Liver (tissue), 8 donors: ENCODE measurements at regions not wholly inside any gene's neighbourhood (a gene's known extent, or its start where the extent isn't known, plus 50 kb on each side); places are given as distances from the start of the nearest gene placed in this dataset.

Source experiments
- DNase-seq: peaks from one replicate; pipeline ENCODE4 v3.0.0-alpha.2; 2017; ENCODE audit warnings: low spot score
- H3K27ac ChIP-seq, 2 donors: one replicate each; pipeline ENCODE4 v1.7.0; 2013; ENCODE audit warnings: inconsistent platforms in 2 of 2, low read length in 2 of 2, control low read depth in 1 of 2, low read depth in 1 of 2, mild to moderate bottlenecking in 1 of 2
- H3K27me3 ChIP-seq, 4 donors: one replicate each; pipeline versions ENCODE4 v1.6.1 to v1.7.0; 2013; ENCODE audit warnings: low read length in 3 of 4, inconsistent platforms in 1 of 4, mild to moderate bottlenecking in 1 of 4, moderate library complexity in 1 of 4; ENCODE audit not compliant: control insufficient read depth in 4 of 4, insufficient read depth in 4 of 4
- H3K36me3 ChIP-seq, 4 donors: one replicate each; pipeline versions ENCODE4 v1.6.1 to v1.7.0; 2013; ENCODE audit warnings: low read length in 3 of 4, mild to moderate bottlenecking in 3 of 4, low read depth in 1 of 4, moderate library complexity in 1 of 4; ENCODE audit not compliant: control insufficient read depth in 4 of 4, insufficient read depth in 3 of 4
- H3K4me1 ChIP-seq, 4 donors: one replicate each; pipeline versions ENCODE4 v1.6.1 to v1.7.0; 2013; ENCODE audit warnings: low read length in 3 of 4, mild to moderate bottlenecking in 3 of 4, moderate library complexity in 1 of 4; ENCODE audit not compliant: control insufficient read depth in 4 of 4, insufficient read depth in 4 of 4
- H3K4me3 ChIP-seq, 3 donors: one replicate each; pipeline versions ENCODE4 v1.6.1 to v1.7.0; 2013; ENCODE audit warnings: low read length in 3 of 3, control low read depth in 1 of 3, low read depth in 1 of 3, mild to moderate bottlenecking in 1 of 3
- H3K9ac ChIP-seq, 2 donors: one replicate each; pipeline ENCODE4 v1.7.0; 2013; ENCODE audit warnings: low read length in 2 of 2, mild to moderate bottlenecking in 2 of 2, moderate library complexity in 2 of 2, control low read depth in 1 of 2, low read depth in 1 of 2
- H3K9me3 ChIP-seq, 4 donors: one replicate each; pipeline versions ENCODE4 v1.6.1 to v1.7.0; 2013; ENCODE audit warnings: low read length in 3 of 4; ENCODE audit not compliant: control insufficient read depth in 4 of 4
- EGR1 ChIP-seq, 2 donors: IDR thresholded peaks; 2 replicates each; pipeline ENCODE4 v1.6.1; 2016 to 2018; ENCODE audit warnings: antibody characterized with exemption in 2 of 2, low read depth in 2 of 2
- FOXA1 ChIP-seq: IDR thresholded peaks from 2 replicates; pipeline ENCODE4 v1.6.1; 2016; ENCODE audit warnings: antibody characterized with exemption
- HNF4A ChIP-seq, 2 donors: conservative IDR thresholded peaks; 2 replicates each; pipeline ENCODE4 v1.6.1; 2016; ENCODE audit warnings: antibody characterized with exemption in 2 of 2, mild to moderate bottlenecking in 2 of 2
- HNF4G ChIP-seq: IDR thresholded peaks from 2 replicates; pipeline ENCODE4 v1.6.1; 2016; ENCODE audit warnings: antibody characterized with exemption
- JUND ChIP-seq, 2 donors: IDR thresholded peaks; 2 replicates each; pipeline ENCODE4 v1.6.1; 2016; ENCODE audit warnings: antibody characterized with exemption in 2 of 2
- NR2F2 ChIP-seq: IDR thresholded peaks from 2 replicates; pipeline ENCODE4 v1.6.1; 2016; ENCODE audit warnings: antibody characterized with exemption
- RAD21 ChIP-seq, 2 donors: IDR thresholded peaks; 2 replicates each; pipeline ENCODE4 v1.6.1; 2016; ENCODE audit warnings: antibody characterized with exemption in 2 of 2, mild to moderate bottlenecking in 2 of 2
- RXRA ChIP-seq, 2 donors: IDR thresholded peaks; 2 replicates each; pipeline ENCODE4 v1.6.1; 2017 to 2018; ENCODE audit warnings: antibody characterized with exemption in 2 of 2, mild to moderate bottlenecking in 1 of 2
- SP1 ChIP-seq: IDR thresholded peaks from 2 replicates; pipeline ENCODE4 v1.6.1; 2018; ENCODE audit warnings: antibody characterized with exemption, mild to moderate bottlenecking
- YY1 ChIP-seq: IDR thresholded peaks from 2 replicates; pipeline ENCODE4 v1.6.1; 2016; ENCODE audit warnings: antibody characterized with exemption, mild to moderate bottlenecking
- WGBS: extraction: QIAGEN DNeasy Blood & Tissue Kit; methylation state at CpG from one replicate; pipeline ENCODE4 v1.1.7; 2013; 5-methylcytosine and 5-hydroxymethylcytosine counted together
- TF ChIP-seq, protein P1 (sequence below): IDR thresholded peaks from 2 replicates; pipeline ENCODE4 v1.6.1; 2016; ENCODE audit warnings: antibody characterized with exemption
- TF ChIP-seq, protein P2 (sequence below): fragments of 150-350 bp; IDR thresholded peaks from 2 replicates; pipeline ENCODE4 v1.5.1; 2017; ENCODE audit warnings: improper control_type of control experiment, low read depth, low read length; ENCODE audit not compliant: missing input control
- TF ChIP-seq, protein P3 (sequence below): IDR thresholded peaks from 2 replicates; pipeline ENCODE4 v1.6.1; 2016; ENCODE audit warnings: antibody characterized with exemption
- TF ChIP-seq, protein P4 (sequence below): IDR thresholded peaks from 2 replicates; pipeline ENCODE4 v1.6.1; 2016; ENCODE audit warnings: antibody characterized with exemption
- TF ChIP-seq, protein P5 (sequence below): IDR thresholded peaks from 2 replicates; pipeline ENCODE4 v1.6.1; 2016; ENCODE audit warnings: antibody characterized with exemption, mild to moderate bottlenecking
- donor health status: healthy.
- donor health status: healthy.
- donor health status: healthy.
- donor health status: healthy.
- donor health status: healthy.

DNA sequence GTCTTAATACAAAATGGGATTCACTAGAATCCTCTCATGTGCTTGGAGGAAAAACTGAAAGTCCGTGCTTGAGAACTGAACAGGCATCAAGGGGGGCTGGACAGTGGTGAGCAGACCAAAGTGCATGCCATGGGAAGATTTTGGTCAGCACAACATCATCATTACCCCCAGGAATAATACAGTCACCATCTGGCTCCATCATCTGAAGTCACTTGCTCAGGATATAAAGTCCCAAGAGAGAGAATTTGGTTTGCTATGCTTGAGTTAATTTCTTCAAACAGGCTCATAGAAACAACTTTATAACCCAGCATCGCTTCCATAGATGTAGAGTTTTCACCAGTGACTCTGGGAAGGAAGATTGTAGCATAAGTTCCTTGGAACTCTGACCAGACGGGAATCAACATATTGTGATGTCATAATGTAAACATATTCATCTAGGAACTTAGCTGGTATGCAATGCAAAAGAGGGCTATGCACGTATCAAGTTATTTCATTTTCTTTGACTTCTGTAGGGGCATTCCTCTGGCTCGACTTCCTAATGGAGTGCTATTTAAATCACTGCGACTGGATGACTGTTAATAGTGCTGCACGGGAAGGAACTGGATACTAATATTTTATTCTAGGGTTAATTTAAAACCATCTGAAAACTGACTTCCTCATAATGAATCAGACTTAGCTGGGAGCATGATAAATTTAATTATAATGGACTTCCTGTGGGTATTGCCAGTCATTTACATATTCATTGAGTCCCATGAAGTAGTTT lies 145.2 kb downstream of the MTRR start (continued):
- TF ChIP-seq, protein P1, sequence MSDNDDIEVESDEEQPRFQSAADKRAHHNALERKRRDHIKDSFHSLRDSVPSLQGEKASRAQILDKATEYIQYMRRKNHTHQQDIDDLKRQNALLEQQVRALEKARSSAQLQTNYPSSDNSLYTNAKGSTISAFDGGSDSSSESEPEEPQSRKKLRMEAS: no peak
- TF ChIP-seq NR2F2: no peak
- TF ChIP-seq YY1: no peak
- TF ChIP-seq RXRA (IDR thresholded peaks at IDR 0.05): no peak
- no peak for TF ChIP-seq HNF4A (conservative IDR thresholded peaks at IDR 0.05)
- TF ChIP-seq, protein P2, sequence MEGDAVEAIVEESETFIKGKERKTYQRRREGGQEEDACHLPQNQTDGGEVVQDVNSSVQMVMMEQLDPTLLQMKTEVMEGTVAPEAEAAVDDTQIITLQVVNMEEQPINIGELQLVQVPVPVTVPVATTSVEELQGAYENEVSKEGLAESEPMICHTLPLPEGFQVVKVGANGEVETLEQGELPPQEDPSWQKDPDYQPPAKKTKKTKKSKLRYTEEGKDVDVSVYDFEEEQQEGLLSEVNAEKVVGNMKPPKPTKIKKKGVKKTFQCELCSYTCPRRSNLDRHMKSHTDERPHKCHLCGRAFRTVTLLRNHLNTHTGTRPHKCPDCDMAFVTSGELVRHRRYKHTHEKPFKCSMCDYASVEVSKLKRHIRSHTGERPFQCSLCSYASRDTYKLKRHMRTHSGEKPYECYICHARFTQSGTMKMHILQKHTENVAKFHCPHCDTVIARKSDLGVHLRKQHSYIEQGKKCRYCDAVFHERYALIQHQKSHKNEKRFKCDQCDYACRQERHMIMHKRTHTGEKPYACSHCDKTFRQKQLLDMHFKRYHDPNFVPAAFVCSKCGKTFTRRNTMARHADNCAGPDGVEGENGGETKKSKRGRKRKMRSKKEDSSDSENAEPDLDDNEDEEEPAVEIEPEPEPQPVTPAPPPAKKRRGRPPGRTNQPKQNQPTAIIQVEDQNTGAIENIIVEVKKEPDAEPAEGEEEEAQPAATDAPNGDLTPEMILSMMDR: no peak
- no peak for TF ChIP-seq HNF4G

DNA sequence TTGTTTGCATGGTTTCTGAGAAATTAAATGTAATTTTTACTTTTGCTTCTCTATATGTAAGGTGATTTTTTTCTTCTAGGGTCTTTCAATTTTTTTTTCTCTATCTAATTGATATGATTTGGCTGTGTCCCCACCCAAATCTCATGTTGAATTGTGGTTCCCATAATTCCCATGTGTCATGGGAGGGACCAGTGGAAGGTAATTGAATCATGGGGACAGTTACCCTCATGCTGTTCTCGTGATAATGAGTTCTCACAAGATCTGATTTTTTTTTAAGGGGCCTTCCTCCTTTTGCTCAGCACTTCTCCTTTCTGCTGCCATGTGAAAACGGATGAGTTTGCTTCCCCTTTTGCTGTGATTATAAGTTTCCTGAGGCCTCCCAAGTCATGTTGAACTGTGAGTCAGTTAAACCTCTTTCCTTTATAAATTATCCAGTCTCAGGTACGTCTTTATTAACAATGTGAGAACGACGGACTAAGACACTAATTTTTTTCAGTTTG lies 150.8 kb downstream of the MTRR start:
- Histone ChIP-seq H3K27ac (no peak overlapping the region), H3K36me3 (no peaks in the 10 kb centered on the region), H3K4me3 (no peak overlapping the region), H3K9ac (no peak overlapping the region), H3K9me3 (no peaks in the 10 kb centered on the region), H3K27me3 (no peaks in the 10 kb centered on the region), H3K4me1 (no peaks in the 10 kb centered on the region)
- 60% methylated on average over 5 of the region's 5 CpGs for WGBS
- TF ChIP-seq RAD21 (IDR thresholded peaks at IDR 0.05): no peak
- TF ChIP-seq, protein P2: no peak
- TF ChIP-seq JUND (IDR thresholded peaks at IDR 0.05): no peak
- no peak for TF ChIP-seq NR2F2
- TF ChIP-seq SP1: no peak
- TF ChIP-seq, protein P3, sequence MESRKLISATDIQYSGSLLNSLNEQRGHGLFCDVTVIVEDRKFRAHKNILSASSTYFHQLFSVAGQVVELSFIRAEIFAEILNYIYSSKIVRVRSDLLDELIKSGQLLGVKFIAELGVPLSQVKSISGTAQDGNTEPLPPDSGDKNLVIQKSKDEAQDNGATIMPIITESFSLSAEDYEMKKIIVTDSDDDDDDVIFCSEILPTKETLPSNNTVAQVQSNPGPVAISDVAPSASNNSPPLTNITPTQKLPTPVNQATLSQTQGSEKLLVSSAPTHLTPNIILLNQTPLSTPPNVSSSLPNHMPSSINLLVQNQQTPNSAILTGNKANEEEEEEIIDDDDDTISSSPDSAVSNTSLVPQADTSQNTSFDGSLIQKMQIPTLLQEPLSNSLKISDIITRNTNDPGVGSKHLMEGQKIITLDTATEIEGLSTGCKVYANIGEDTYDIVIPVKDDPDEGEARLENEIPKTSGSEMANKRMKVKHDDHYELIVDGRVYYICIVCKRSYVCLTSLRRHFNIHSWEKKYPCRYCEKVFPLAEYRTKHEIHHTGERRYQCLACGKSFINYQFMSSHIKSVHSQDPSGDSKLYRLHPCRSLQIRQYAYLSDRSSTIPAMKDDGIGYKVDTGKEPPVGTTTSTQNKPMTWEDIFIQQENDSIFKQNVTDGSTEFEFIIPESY: no peak
- TF ChIP-seq RXRA (IDR thresholded peaks at IDR 0.05): no peak
- TF ChIP-seq, protein P4, sequence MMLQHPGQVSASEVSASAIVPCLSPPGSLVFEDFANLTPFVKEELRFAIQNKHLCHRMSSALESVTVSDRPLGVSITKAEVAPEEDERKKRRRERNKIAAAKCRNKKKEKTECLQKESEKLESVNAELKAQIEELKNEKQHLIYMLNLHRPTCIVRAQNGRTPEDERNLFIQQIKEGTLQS: no peak
- no peak for TF ChIP-seq FOXA1
- TF ChIP-seq, protein P5, sequence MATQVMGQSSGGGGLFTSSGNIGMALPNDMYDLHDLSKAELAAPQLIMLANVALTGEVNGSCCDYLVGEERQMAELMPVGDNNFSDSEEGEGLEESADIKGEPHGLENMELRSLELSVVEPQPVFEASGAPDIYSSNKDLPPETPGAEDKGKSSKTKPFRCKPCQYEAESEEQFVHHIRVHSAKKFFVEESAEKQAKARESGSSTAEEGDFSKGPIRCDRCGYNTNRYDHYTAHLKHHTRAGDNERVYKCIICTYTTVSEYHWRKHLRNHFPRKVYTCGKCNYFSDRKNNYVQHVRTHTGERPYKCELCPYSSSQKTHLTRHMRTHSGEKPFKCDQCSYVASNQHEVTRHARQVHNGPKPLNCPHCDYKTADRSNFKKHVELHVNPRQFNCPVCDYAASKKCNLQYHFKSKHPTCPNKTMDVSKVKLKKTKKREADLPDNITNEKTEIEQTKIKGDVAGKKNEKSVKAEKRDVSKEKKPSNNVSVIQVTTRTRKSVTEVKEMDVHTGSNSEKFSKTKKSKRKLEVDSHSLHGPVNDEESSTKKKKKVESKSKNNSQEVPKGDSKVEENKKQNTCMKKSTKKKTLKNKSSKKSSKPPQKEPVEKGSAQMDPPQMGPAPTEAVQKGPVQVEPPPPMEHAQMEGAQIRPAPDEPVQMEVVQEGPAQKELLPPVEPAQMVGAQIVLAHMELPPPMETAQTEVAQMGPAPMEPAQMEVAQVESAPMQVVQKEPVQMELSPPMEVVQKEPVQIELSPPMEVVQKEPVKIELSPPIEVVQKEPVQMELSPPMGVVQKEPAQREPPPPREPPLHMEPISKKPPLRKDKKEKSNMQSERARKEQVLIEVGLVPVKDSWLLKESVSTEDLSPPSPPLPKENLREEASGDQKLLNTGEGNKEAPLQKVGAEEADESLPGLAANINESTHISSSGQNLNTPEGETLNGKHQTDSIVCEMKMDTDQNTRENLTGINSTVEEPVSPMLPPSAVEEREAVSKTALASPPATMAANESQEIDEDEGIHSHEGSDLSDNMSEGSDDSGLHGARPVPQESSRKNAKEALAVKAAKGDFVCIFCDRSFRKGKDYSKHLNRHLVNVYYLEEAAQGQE: no peak
- TF ChIP-seq HNF4G: no peak
- no peak for TF ChIP-seq YY1
- no peak for TF ChIP-seq EGR1 (IDR thresholded peaks at IDR 0.05; ENCODE audit: low read depth in 2 of 2)
- no peak for DNase-seq
